ENCODE measurements at regions not wholly inside any gene's neighbourhood (a gene's known extent, or its start where the extent isn't known, plus 50 kb on each side); places are given as distances from the start of the nearest gene placed in this dataset.

DNA sequence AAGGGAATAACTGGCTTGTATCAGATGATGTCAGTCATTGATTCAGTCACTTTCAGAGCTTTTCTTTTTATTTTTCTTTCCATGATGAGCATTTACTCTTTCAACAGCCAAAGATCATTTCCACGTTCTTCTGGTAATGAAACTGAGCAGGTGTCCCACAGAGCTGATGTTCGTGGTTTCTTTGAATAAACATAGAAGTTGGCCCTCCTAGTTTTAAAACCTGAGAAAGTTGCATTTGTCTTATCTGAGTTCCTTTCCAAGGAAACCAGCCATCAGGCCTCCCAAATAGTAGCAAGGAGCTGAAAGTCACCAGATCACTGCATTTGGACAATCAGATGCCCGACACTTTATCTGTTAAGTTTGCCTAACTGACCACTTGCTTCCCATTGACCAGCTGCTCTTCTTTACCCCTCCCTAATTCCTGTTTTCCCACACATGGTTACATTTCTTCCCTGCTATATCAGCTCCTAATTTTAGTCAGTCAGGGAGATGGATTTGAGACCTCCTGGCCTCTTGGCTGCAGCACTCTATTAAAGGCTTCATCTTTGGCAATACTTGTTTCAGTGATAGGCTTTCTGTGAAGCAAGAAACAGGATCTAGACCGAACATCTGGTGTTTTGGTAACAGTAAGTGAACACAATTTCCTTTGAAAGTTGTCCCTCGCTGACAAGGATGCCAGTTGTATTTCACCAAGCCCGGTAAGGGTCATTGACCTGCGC is 420.8 kb downstream of the CHSY3 start:
- Histone ChIP-seq H3K9me3 (peaks cover 5% of the 10 kb centered on the region), H3K4me1 (no peaks in the 10 kb centered on the region), H3K27me3 (ENCODE audit: insufficient read depth in 3 of 3, low read length in 2 of 3) (no peaks in the 10 kb centered on the region), H3K27ac (no peak overlapping the region), H3K4me3 (no peak overlapping the region), H3K36me3 (ENCODE audit: insufficient read depth in 1 of 2, low read depth in 1 of 2) (no peaks in the 10 kb centered on the region)
- WGBS, 3 donors, result 65 to 81% (median 71%) methylated on average over 7 of the region's 7 CpGs
- intact Hi-C loops (cut with DNase I), result no loop called here
- ATAC-seq, result peak in 1 of 4 donors; percentile 19
- DNase-seq, result no peak
- TF ChIP-seq, protein P1, sequence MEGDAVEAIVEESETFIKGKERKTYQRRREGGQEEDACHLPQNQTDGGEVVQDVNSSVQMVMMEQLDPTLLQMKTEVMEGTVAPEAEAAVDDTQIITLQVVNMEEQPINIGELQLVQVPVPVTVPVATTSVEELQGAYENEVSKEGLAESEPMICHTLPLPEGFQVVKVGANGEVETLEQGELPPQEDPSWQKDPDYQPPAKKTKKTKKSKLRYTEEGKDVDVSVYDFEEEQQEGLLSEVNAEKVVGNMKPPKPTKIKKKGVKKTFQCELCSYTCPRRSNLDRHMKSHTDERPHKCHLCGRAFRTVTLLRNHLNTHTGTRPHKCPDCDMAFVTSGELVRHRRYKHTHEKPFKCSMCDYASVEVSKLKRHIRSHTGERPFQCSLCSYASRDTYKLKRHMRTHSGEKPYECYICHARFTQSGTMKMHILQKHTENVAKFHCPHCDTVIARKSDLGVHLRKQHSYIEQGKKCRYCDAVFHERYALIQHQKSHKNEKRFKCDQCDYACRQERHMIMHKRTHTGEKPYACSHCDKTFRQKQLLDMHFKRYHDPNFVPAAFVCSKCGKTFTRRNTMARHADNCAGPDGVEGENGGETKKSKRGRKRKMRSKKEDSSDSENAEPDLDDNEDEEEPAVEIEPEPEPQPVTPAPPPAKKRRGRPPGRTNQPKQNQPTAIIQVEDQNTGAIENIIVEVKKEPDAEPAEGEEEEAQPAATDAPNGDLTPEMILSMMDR (IDR thresholded peaks at IDR 0.05), result no peak

DNA sequence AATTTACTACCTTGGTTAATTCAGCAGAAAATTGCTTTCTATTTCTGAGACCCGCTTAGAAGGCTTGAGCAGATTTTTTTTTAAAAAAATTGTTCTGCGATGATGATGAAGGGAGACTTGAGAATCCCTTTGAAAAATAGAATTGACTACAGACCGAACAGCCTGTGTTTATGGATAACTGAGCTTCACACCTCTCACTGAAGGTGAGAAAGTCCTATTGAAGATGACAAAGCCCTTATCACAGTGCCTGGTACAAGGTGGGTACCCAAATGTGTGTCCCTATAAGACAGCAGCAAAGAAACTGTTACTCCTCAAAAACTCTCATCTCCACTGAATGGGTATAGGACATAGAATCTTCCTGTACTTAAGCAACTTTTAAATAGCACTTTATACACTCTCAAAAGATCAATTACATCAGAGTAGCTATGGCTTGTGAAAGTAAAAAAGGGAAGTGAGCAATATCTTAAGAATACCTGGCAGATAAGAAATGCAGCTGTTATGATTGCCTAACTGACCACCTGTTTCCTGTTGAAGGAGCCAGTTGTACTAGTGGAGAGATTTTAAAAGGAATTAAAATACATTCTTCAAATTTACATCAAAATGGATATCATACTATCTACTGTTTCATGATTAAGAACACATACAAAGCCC is 419.7 kb downstream of the CHSY3 start:
- ATAC-seq, result peak in 2 of 4 donors; percentile 40 to 63
- Histone ChIP-seq H3K9me3 (peaks cover 5% of the 10 kb centered on the region), H3K4me1 (no peaks in the 10 kb centered on the region), H3K4me3 (no peak overlapping the region), H3K27ac (no peak overlapping the region), H3K27me3 (ENCODE audit: insufficient read depth in 3 of 3, low read length in 2 of 3) (no peaks in the 10 kb centered on the region), H3K36me3 (ENCODE audit: insufficient read depth in 1 of 2, low read depth in 1 of 2) (no peaks in the 10 kb centered on the region)
- DNase-seq, result no peak
- WGBS, 3 donors, result 64 to 76% (median 72%) methylated on average over 3 of the region's 3 CpGs
- TF ChIP-seq, protein P1 (IDR thresholded peaks at IDR 0.05), result no peak
- intact Hi-C loops (cut with DNase I), result no loop called here

GRCh38 chr5:130321931-130322330 is 417.7 kb downstream of the CHSY3 start:
- H3K4me3 ChIP-seq, result no peak overlapping the region
- H3K36me3 ChIP-seq (ENCODE audit: insufficient read depth in 1 of 2, low read depth in 1 of 2), result no peaks in the 10 kb centered on the region
- intact Hi-C loops (cut with DNase I), result no loop called here
- no peak overlapping the region for H3K27ac ChIP-seq
- no peaks in the 10 kb centered on the region for H3K27me3 ChIP-seq (ENCODE audit: insufficient read depth in 3 of 3, low read length in 2 of 3)
- H3K9me3 ChIP-seq, result peaks cover 5% of the 10 kb centered on the region
- DNase-seq (no peak), ATAC-seq (no peak)
- no peaks in the 10 kb centered on the region for H3K4me1 ChIP-seq
- TF ChIP-seq, protein P1 (IDR thresholded peaks at IDR 0.05), result no peak

DNA sequence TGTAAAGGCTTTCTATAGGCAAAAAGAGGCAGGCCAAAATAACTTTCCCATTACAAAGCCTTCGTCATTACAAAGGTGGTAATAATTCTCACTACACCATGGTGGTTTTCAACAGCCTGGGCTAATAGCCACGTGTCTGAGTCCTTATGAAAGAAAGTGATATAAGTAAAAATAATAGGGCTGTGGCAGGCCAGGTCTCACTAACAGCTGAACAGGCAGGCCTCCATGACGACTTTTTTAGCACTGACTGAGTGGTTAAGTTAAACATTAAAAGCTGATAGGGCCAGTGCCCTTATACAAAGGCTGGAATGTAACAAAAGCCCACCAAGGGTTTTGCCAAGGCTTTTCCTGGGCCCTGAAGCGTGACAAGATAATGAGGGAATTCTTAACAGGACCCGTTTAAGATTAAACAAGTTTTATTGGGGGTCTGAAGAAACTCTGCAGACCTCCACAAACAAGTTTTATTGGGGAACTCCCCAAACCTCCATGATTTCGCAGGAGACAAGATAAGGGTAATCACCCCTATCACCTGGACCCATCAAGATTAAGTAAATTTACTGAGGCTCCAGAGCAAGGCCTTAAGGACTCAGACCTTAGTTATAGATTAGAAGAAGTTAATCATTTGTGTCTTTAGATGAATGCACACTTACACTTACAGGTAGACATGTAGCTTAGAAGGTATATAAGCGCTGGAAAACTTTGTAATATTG is 412.9 kb downstream of the CHSY3 start:
- Histone ChIP-seq H3K27me3 (ENCODE audit: insufficient read depth in 3 of 3, low read length in 2 of 3) (no peaks in the 10 kb centered on the region), H3K4me1 (no peaks in the 10 kb centered on the region), H3K27ac (no peak overlapping the region), H3K9me3 (peaks cover 4% of the 10 kb centered on the region), H3K4me3 (no peak overlapping the region), H3K36me3 (ENCODE audit: insufficient read depth in 1 of 2, low read depth in 1 of 2) (no peaks in the 10 kb centered on the region)
- ATAC-seq (no peak), DNase-seq (no peak)
- intact Hi-C loops (cut with DNase I), result no loop called here
- TF ChIP-seq, protein P1 (IDR thresholded peaks at IDR 0.05), result no peak
- 56 to 59% (median 58%) methylated on average over 7 of the region's 7 CpGs for WGBS, 3 donors

Data from psoas muscle (tissue), 7 donors.